SK-N-SH (cell line): ENCODE measurements at regions not wholly inside any gene's neighbourhood (a gene's known extent, or its start where the extent isn't known, plus 50 kb on each side); places are given as distances from the start of the nearest gene placed in this dataset.

ENCODE experiments used
- CTCF ChIP-seq: fragments of 200-600 bp; sonication (generic); IDR thresholded peaks from 2 replicates; pipeline ENCODE4 v1.6.1; 2017; ENCODE audit warnings: antibody characterized with exemption, mild to moderate bottlenecking, moderate library complexity
- MAX ChIP-seq: IDR thresholded peaks from 2 replicates; pipeline ENCODE4 v1.4.0; 2012; ENCODE audit warnings: low read depth
- MEF2A ChIP-seq: IDR thresholded peaks from 2 replicates; pipeline ENCODE4 v1.4.0; 2012; ENCODE audit warnings: low read depth, borderline replicate concordance
- NFIC ChIP-seq: IDR thresholded peaks from 2 replicates; pipeline ENCODE4 v1.4.0; 2012; ENCODE audit warnings: borderline replicate concordance
- POLR2AphosphoS5 ChIP-seq: IDR thresholded peaks from 2 replicates; pipeline ENCODE4 v1.6.1; 2012; ENCODE audit warnings: low read depth, low read length
- USF1 ChIP-seq: IDR thresholded peaks from 2 replicates; pipeline ENCODE4 v1.4.0; 2012; ENCODE audit warnings: low read depth, borderline replicate concordance
- ZBTB33 ChIP-seq: IDR thresholded peaks from 2 replicates; pipeline ENCODE4 v1.4.0; 2012; ENCODE audit warnings: low read depth, borderline replicate concordance

- TF ChIP-seq MAX, result no peak
- no peak for TF ChIP-seq ZBTB33
- no peak for TF ChIP-seq CTCF
- TF ChIP-seq NFIC, result no peak
- TF ChIP-seq POLR2AphosphoS5, result no peak
- no peak for TF ChIP-seq MEF2A
- no peak for TF ChIP-seq USF1
These were observed 195.5 kb downstream of the MBL2 start for GRCh38 chr10:52577047-52577446.
